ENCODE measurements at regions not wholly inside any gene's neighbourhood (a gene's known extent, or its start where the extent isn't known, plus 50 kb on each side); places are given as distances from the start of the nearest gene placed in this dataset.

DNA sequence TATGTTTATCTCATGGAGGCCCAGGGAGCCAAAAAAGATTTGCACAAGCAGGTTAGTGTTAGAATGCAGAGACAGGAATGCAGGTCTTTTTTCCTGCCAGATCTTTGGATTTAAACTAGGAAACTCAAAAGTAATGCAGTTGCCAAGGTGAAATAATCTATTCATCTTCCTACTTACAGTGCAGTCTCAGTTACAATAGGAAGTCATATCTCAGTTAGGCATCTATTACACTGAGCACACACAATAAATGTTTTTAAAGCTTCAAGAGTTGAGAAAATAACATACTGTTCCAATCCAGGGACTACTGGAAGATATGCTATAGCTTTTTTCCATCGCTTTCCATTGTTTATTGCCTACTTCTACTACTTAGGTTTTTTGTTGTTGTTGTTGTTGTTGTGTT lies 279.3 kb upstream of the E2F7 start:
- H2AFZ ChIP-seq = no peak overlapping the region

DNA sequence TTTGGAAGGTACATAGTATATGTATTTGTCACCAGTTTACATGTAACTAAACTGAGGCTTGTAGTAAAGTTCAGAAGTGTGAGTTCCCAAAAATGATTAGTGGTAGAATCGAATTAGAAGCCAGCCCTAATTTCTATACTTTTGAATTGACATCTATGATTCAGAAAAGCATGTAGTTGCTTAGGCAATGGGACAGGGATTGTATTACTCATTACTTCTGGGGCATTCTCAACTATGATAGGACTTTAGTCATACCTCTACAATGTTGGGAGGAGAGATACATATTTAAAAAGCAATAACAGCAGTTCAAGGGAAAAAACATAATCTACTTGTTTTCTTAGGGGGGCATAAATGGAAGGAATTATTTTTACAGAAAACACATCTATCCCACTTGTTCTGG lies 277.9 kb upstream of the E2F7 start:
- H3K79me2 ChIP-seq = no peaks in the 10 kb centered on the region
- no peaks in the 10 kb centered on the region for H3K9me2 ChIP-seq (replicated peaks; ENCODE audit: insufficient read depth)
- 88% methylated on average over 1 of the region's 1 CpG for WGBS (ENCODE audit: low lambda C conversion rate, missing lambda C conversion rate)
- H3K4me3 ChIP-seq = no peak overlapping the region
- no peak for DNase-seq (ENCODE audit: low spot score)
- H4K20me1 ChIP-seq (ENCODE audit: insufficient read depth, poor library complexity, severe bottlenecking) = no peaks in the 10 kb centered on the region
- no peaks in the 10 kb centered on the region for H3K36me3 ChIP-seq (replicated peaks; ENCODE audit: insufficient read depth, low read depth)
- H3K4me2 ChIP-seq = no peak overlapping the region
- TF ChIP-seq EZH2 (IDR thresholded peaks at IDR 0.05; ENCODE audit: borderline replicate concordance) (no peak), EZH2phosphoT487 (IDR thresholded peaks at IDR 0.05; ENCODE audit: low read depth, severe bottlenecking, unreplicated experiment) (no peak)
- TF ChIP-seq, protein P1, sequence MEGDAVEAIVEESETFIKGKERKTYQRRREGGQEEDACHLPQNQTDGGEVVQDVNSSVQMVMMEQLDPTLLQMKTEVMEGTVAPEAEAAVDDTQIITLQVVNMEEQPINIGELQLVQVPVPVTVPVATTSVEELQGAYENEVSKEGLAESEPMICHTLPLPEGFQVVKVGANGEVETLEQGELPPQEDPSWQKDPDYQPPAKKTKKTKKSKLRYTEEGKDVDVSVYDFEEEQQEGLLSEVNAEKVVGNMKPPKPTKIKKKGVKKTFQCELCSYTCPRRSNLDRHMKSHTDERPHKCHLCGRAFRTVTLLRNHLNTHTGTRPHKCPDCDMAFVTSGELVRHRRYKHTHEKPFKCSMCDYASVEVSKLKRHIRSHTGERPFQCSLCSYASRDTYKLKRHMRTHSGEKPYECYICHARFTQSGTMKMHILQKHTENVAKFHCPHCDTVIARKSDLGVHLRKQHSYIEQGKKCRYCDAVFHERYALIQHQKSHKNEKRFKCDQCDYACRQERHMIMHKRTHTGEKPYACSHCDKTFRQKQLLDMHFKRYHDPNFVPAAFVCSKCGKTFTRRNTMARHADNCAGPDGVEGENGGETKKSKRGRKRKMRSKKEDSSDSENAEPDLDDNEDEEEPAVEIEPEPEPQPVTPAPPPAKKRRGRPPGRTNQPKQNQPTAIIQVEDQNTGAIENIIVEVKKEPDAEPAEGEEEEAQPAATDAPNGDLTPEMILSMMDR (IDR thresholded peaks at IDR 0.05; ENCODE audit: poor library complexity) = no peak
- no peak overlapping the region for H3K27ac ChIP-seq
- H2AFZ ChIP-seq = no peak overlapping the region
- H3K4me1 ChIP-seq (ENCODE audit: insufficient read depth) = peaks cover 11% of the 10 kb centered on the region
- no peaks in the 10 kb centered on the region for H3K27me3 ChIP-seq
- H3K9me3 ChIP-seq (ENCODE audit: low read depth) = no peaks in the 10 kb centered on the region

More for the DNA sequence above, 279.3 kb upstream of the E2F7 start:
- Histone ChIP-seq H3K27me3 (no peaks in the 10 kb centered on the region), H3K4me1 (ENCODE audit: insufficient read depth) (peaks cover 11% of the 10 kb centered on the region), H3K9me3 (ENCODE audit: low read depth) (no peaks in the 10 kb centered on the region), H3K4me3 (no peak overlapping the region), H3K79me2 (no peaks in the 10 kb centered on the region), H4K20me1 (ENCODE audit: insufficient read depth, poor library complexity, severe bottlenecking) (no peaks in the 10 kb centered on the region), H3K9me2 (replicated peaks; ENCODE audit: insufficient read depth) (no peaks in the 10 kb centered on the region), H3K4me2 (no peak overlapping the region), H3K27ac (no peak overlapping the region), H3K36me3 (replicated peaks; ENCODE audit: insufficient read depth, low read depth) (no peaks in the 10 kb centered on the region)
- TF ChIP-seq EZH2phosphoT487 (IDR thresholded peaks at IDR 0.05; ENCODE audit: low read depth, severe bottlenecking, unreplicated experiment) (no peak), EZH2 (IDR thresholded peaks at IDR 0.05; ENCODE audit: borderline replicate concordance) (no peak)
- TF ChIP-seq, protein P1 (IDR thresholded peaks at IDR 0.05; ENCODE audit: poor library complexity) = no peak
- WGBS (ENCODE audit: low lambda C conversion rate, missing lambda C conversion rate) = 96% methylated on average over 1 of the region's 1 CpG
- no peak for DNase-seq (ENCODE audit: low spot score)

DNA sequence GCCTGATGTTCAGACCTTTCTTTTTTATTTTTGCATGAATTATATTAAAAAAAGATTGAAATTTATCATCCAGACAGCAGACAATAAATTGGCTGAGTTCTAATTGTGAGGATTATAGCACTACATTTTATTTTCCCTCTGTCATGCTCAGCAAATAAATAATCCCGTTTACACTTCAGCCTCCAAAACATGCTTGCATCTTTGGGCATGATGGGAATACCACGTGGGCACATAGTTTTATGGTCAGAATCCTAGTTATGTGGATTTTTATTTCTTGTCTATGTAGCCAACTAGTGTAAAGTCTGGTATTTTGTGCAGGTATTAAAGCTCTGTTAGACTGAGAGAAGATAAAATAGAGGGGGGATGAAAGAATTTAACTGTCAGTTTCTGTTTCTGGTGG lies 276.9 kb upstream of the E2F7 start:
- Histone ChIP-seq H3K9me2 (replicated peaks; ENCODE audit: insufficient read depth) (no peaks in the 10 kb centered on the region), H2AFZ (no peak overlapping the region)
- WGBS (ENCODE audit: low lambda C conversion rate, missing lambda C conversion rate) = 65% methylated on average over 2 of the region's 2 CpGs

More for the DNA sequence above, 276.9 kb upstream of the E2F7 start:
- TF ChIP-seq EZH2 (IDR thresholded peaks at IDR 0.05; ENCODE audit: borderline replicate concordance) (no peak), EZH2phosphoT487 (IDR thresholded peaks at IDR 0.05; ENCODE audit: low read depth, severe bottlenecking, unreplicated experiment) (no peak)
- TF ChIP-seq, protein P1 (IDR thresholded peaks at IDR 0.05; ENCODE audit: poor library complexity) = no peak
- Histone ChIP-seq H3K36me3 (replicated peaks; ENCODE audit: insufficient read depth, low read depth) (no peaks in the 10 kb centered on the region), H3K4me1 (ENCODE audit: insufficient read depth) (peaks cover 11% of the 10 kb centered on the region), H3K9me3 (ENCODE audit: low read depth) (no peaks in the 10 kb centered on the region), H3K4me3 (no peak overlapping the region), H3K27me3 (no peaks in the 10 kb centered on the region), H4K20me1 (ENCODE audit: insufficient read depth, poor library complexity, severe bottlenecking) (no peaks in the 10 kb centered on the region), H3K27ac (no peak overlapping the region), H3K79me2 (no peaks in the 10 kb centered on the region), H3K4me2 (no peak overlapping the region)
- DNase-seq (ENCODE audit: low spot score) = no peak
